K562 (cell line): ENCODE measurements at regions not wholly inside any gene's neighbourhood (a gene's known extent, or its start where the extent isn't known, plus 50 kb on each side); places are given as distances from the start of the nearest gene placed in this dataset.
"Not testable (repeated sequence)": the region's sequence is repeated elsewhere in the genome, so short reads cannot be mapped to it uniquely, and the experiment has no call there.

Experiments used
- CBFB ChIP-seq: sonication (generic); formaldehyde crosslinking; IDR thresholded peaks from 2 replicates; pipeline ENCODE4 v1.4.0; 2020; ENCODE audit warnings: mild to moderate bottlenecking, missing genetic modification reagents
- FOXK2 ChIP-seq, 2 experiments: fragments of 450-650 bp; IDR thresholded peaks in 1 of 2; conservative IDR thresholded peaks in 1 of 2; 2 replicates each; pipeline ENCODE4 v1.6.1; 2016; ENCODE audit warnings: low read depth in 2 of 2, mild to moderate bottlenecking in 1 of 2
- KDM4B ChIP-seq, 2 experiments: fragments of 450-650 bp in 1 of 2; sonication (generic) in 1 of 2; IDR thresholded peaks; 2 replicates each; pipeline ENCODE4 v1.6.1; 2016 to 2017; ENCODE audit warnings: borderline replicate concordance in 2 of 2, antibody characterized with exemption in 1 of 2, low read depth in 1 of 2, mild to moderate bottlenecking in 1 of 2
- KLF10 ChIP-seq: fragments of 250-450 bp; sonication (Bioruptor Pico); IDR thresholded peaks from 2 replicates; pipeline ENCODE4 v1.6.1; 2021; ENCODE audit warnings: matching md5 sums
- MED1 ChIP-seq: sonication (generic); formaldehyde crosslinking; IDR thresholded peaks from 2 replicates; pipeline ENCODE4 v1.8.1; 2023; ENCODE audit warnings: missing genetic modification reagents, borderline replicate concordance
- POLR2AphosphoS5 ChIP-seq: IDR thresholded peaks from 2 replicates; pipeline ENCODE4 v1.6.1; 2011; ENCODE audit warnings: mild to moderate bottlenecking, low read depth, low read length, moderate library complexity; ENCODE audit not compliant: control insufficient read depth, insufficient read depth
- TBP ChIP-seq: optimal IDR thresholded peaks from 2 replicates; pipeline ENCODE3; 2011; ENCODE audit warnings: low read depth, low read length, improper control_type of control experiment
- TF ChIP-seq, protein P1 (sequence below), 2 experiments: fragments of 200-800 bp in 1 of 2; sonication (Bioruptor generic) in 1 of 2; sonication (generic) in 1 of 2; formaldehyde crosslinking in 1 of 2; IDR thresholded peaks in 1 of 2; conservative IDR thresholded peaks in 1 of 2; 2 replicates each; pipeline versions ENCODE4 v1.5.0 to v1.6.1; 2016 to 2020; ENCODE audit warnings: missing compliant biosample characterization in 1 of 2, missing genetic modification characterization in 1 of 2, missing genetic modification reagents in 1 of 2
- TF ChIP-seq, protein P2 (sequence below), 3 experiments: IDR thresholded peaks in 2 of 3; conservative IDR thresholded peaks in 1 of 3; 2 replicates each; pipeline ENCODE4 v1.5.1; 2011 to 2012; ENCODE audit warnings: low read length in 3 of 3, mild to moderate bottlenecking in 3 of 3, control low read depth in 2 of 3, improper control_type of control experiment in 1 of 3, inconsistent platforms in 1 of 3, low read depth in 1 of 3, mixed read lengths in 1 of 3, moderate library complexity in 1 of 3; ENCODE audit not compliant: insufficient read depth in 2 of 3
- TF ChIP-seq, protein P3 (sequence below): fragments of 450-650 bp; conservative IDR thresholded peaks from 2 replicates; pipeline ENCODE4 v1.6.1; 2016; ENCODE audit warnings: missing genetic modification characterization, low read depth, mild to moderate bottlenecking, control low read depth, missing compliant biosample characterization
- TF ChIP-seq, protein P4 (sequence below): sonication (generic); formaldehyde crosslinking; IDR thresholded peaks from 2 replicates; pipeline ENCODE4 v1.8.1; 2023; ENCODE audit warnings: mild to moderate bottlenecking, missing genetic modification reagents
- TF ChIP-seq, protein P5 (sequence below): sonication (generic); formaldehyde crosslinking; IDR thresholded peaks from 2 replicates; pipeline ENCODE4 v1.8.0; 2022; ENCODE audit warnings: missing genetic modification reagents, mild to moderate bottlenecking, borderline replicate concordance

DNA sequence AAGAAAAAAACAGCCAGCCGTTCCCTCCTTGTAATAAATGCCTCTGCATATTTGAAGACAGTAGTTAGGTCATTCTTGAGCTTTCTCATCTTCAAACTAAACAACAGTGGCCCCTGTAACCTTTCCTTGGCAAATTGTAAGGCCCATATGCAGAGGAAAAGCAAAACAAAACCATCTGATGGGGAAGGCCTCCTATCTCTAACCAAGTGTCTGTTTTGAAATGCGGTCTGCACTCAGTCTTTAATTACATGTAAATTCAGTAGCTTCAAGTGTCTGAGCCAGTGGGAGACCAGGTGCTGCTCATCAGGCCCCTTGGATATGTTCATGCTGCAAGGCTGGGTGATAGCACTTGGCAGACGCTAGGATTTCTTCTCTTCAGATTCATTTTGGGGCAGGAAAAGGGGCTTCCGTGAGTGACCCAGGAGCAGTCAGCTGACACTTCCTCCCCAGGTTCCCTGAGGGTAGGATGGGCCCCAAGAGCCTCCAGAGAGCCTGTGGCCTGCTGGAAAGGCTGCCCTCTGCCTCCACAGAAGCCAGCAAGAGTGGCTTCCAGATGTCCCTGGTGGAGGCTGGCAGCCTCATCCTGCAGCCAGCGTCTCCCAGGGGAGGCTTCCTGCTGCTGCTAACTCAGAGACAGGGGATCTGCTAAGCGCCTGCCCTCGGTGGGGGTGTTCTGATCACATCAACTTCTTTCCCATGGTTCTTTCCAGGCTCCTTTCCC, 60.2 kb upstream of the PLGLB2 start:
- TF ChIP-seq, protein P1, sequence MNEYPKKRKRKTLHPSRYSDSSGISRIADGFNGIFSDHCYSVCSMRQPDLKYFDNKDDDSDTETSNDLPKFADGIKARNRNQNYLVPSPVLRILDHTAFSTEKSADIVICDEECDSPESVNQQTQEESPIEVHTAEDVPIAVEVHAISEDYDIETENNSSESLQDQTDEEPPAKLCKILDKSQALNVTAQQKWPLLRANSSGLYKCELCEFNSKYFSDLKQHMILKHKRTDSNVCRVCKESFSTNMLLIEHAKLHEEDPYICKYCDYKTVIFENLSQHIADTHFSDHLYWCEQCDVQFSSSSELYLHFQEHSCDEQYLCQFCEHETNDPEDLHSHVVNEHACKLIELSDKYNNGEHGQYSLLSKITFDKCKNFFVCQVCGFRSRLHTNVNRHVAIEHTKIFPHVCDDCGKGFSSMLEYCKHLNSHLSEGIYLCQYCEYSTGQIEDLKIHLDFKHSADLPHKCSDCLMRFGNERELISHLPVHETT (CRISPR knock-in tag; conservative IDR thresholded peaks at IDR 0.05 in 1 of 2, IDR thresholded peaks at IDR 0.05 in 1 of 2) = not testable (repeated sequence)
- TF ChIP-seq FOXK2 (conservative IDR thresholded peaks at IDR 0.05 in 1 of 2, IDR thresholded peaks at IDR 0.05 in 1 of 2; ENCODE audit: low read depth in 2 of 2); KLF10 (CRISPR knock-in tag); MED1 (CRISPR knock-in tag); POLR2AphosphoS5; TBP; KDM4B (IDR thresholded peaks at IDR 0.05; ENCODE audit: borderline replicate concordance in 2 of 2, low read depth in 1 of 2); CBFB: not testable (repeated sequence)
- TF ChIP-seq, protein P2, sequence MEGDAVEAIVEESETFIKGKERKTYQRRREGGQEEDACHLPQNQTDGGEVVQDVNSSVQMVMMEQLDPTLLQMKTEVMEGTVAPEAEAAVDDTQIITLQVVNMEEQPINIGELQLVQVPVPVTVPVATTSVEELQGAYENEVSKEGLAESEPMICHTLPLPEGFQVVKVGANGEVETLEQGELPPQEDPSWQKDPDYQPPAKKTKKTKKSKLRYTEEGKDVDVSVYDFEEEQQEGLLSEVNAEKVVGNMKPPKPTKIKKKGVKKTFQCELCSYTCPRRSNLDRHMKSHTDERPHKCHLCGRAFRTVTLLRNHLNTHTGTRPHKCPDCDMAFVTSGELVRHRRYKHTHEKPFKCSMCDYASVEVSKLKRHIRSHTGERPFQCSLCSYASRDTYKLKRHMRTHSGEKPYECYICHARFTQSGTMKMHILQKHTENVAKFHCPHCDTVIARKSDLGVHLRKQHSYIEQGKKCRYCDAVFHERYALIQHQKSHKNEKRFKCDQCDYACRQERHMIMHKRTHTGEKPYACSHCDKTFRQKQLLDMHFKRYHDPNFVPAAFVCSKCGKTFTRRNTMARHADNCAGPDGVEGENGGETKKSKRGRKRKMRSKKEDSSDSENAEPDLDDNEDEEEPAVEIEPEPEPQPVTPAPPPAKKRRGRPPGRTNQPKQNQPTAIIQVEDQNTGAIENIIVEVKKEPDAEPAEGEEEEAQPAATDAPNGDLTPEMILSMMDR (IDR thresholded peaks at IDR 0.05 in 2 of 3, conservative IDR thresholded peaks at IDR 0.05 in 1 of 3; ENCODE audit: insufficient read depth in 2 of 3, low read depth in 1 of 3, low read length in 3 of 3) = not testable (repeated sequence)
- TF ChIP-seq, protein P3, sequence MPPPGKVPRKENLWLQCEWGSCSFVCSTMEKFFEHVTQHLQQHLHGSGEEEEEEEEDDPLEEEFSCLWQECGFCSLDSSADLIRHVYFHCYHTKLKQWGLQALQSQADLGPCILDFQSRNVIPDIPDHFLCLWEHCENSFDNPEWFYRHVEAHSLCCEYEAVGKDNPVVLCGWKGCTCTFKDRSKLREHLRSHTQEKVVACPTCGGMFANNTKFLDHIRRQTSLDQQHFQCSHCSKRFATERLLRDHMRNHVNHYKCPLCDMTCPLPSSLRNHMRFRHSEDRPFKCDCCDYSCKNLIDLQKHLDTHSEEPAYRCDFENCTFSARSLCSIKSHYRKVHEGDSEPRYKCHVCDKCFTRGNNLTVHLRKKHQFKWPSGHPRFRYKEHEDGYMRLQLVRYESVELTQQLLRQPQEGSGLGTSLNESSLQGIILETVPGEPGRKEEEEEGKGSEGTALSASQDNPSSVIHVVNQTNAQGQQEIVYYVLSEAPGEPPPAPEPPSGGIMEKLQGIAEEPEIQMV = not testable (repeated sequence)
- TF ChIP-seq, protein P4, sequence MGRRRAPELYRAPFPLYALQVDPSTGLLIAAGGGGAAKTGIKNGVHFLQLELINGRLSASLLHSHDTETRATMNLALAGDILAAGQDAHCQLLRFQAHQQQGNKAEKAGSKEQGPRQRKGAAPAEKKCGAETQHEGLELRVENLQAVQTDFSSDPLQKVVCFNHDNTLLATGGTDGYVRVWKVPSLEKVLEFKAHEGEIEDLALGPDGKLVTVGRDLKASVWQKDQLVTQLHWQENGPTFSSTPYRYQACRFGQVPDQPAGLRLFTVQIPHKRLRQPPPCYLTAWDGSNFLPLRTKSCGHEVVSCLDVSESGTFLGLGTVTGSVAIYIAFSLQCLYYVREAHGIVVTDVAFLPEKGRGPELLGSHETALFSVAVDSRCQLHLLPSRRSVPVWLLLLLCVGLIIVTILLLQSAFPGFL (CRISPR knock-in tag) = not testable (repeated sequence)
- TF ChIP-seq, protein P5, sequence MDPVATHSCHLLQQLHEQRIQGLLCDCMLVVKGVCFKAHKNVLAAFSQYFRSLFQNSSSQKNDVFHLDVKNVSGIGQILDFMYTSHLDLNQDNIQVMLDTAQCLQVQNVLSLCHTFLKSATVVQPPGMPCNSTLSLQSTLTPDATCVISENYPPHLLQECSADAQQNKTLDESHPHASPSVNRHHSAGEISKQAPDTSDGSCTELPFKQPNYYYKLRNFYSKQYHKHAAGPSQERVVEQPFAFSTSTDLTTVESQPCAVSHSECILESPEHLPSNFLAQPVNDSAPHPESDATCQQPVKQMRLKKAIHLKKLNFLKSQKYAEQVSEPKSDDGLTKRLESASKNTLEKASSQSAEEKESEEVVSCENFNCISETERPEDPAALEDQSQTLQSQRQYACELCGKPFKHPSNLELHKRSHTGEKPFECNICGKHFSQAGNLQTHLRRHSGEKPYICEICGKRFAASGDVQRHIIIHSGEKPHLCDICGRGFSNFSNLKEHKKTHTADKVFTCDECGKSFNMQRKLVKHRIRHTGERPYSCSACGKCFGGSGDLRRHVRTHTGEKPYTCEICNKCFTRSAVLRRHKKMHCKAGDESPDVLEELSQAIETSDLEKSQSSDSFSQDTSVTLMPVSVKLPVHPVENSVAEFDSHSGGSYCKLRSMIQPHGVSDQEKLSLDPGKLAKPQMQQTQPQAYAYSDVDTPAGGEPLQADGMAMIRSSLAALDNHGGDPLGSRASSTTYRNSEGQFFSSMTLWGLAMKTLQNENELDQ (CRISPR knock-in tag) = not testable (repeated sequence)
